Brain microvascular endothelial cell (primary cell): ENCODE measurements at regions not wholly inside any gene's neighbourhood (a gene's known extent, or its start where the extent isn't known, plus 50 kb on each side); places are given as distances from the start of the nearest gene placed in this dataset.

Experiments
- DNase-seq: peaks from one replicate; pipeline ENCODE4 v3.0.0-alpha.2; 2020
- H3K27ac ChIP-seq: fragments of 250-450 bp; sonication (Bioruptor Pico); 2 replicates; pipeline ENCODE4 v1.5.1; 2020; ENCODE audit warnings: mild to moderate bottlenecking, moderate library complexity
- H3K27me3 ChIP-seq: fragments of 250-450 bp; sonication (Bioruptor Pico); replicated peaks from 2 replicates; pipeline ENCODE4 v1.5.1; 2020; ENCODE audit warnings: mild to moderate bottlenecking
- H3K36me3 ChIP-seq: fragments of 250-450 bp; sonication (Bioruptor Pico); replicated peaks from 2 replicates; pipeline ENCODE4 v1.5.1; 2020; ENCODE audit warnings: mild to moderate bottlenecking
- H3K4me3 ChIP-seq: 2 replicates; pipeline ENCODE4 v1.5.1; 2011; ENCODE audit warnings: low read depth, mild to moderate bottlenecking, control low read depth, low read length, moderate library complexity
- CTCF ChIP-seq: IDR thresholded peaks from 2 replicates; pipeline ENCODE4 v1.5.1; 2011; ENCODE audit warnings: low read depth, mild to moderate bottlenecking, moderate library complexity, low read length, control low read depth, inconsistent platforms; ENCODE audit errors: missing control alignments
- in situ Hi-C: cut with HindIII; loops from 2 replicates; pipeline ENCODE4 v1.10.0; 2017; ENCODE audit warnings: low sequenced_read_pairs, low pct_ligation_motif_present

- H3K4me3 ChIP-seq: no peak overlapping the region
- no peak overlapping the region for H3K27ac ChIP-seq
- in situ Hi-C loops: no loop called here
- H3K36me3 ChIP-seq: no peaks in the 10 kb centered on the region
- TF ChIP-seq CTCF: no peak
- peaks cover 18% of the 10 kb centered on the region for H3K27me3 ChIP-seq
- DNase-seq: no peak
Measured at GRCh38 chr3:194220901-194221326, 85.0 kb downstream of the HES1 start.

- no peak for TF ChIP-seq CTCF
Measured at GRCh38 chr3:194221336-194221735, 85.4 kb downstream of the HES1 start.

GRCh38 chr3:194223951-194224350 lies 88.0 kb downstream of the HES1 start:
- DNase-seq: no peak
- no peak for TF ChIP-seq CTCF
- H3K27me3 ChIP-seq: peaks cover 23% of the 10 kb centered on the region
- H3K36me3 ChIP-seq: no peaks in the 10 kb centered on the region
- in situ Hi-C loops: no loop called here
- no peak overlapping the region for H3K27ac ChIP-seq
- no peak overlapping the region for H3K4me3 ChIP-seq

More at GRCh38 chr3:194221336-194221735, 85.4 kb downstream of the HES1 start:
- H3K27ac ChIP-seq: no peak overlapping the region
- no peak overlapping the region for H3K4me3 ChIP-seq
- H3K27me3 ChIP-seq: peaks cover 22% of the 10 kb centered on the region
- no peak for DNase-seq
- H3K36me3 ChIP-seq: no peaks in the 10 kb centered on the region
- in situ Hi-C loops: no loop called here

GRCh38 chr3:194224471-194225417 lies 88.8 kb downstream of the HES1 start:
- in situ Hi-C loops: no loop called here
- Histone ChIP-seq H3K4me3 (no peak overlapping the region), H3K27ac (no peak overlapping the region), H3K36me3 (no peaks in the 10 kb centered on the region), H3K27me3 (peaks cover 23% of the 10 kb centered on the region)
- no peak for TF ChIP-seq CTCF
- no peak for DNase-seq

DNA sequence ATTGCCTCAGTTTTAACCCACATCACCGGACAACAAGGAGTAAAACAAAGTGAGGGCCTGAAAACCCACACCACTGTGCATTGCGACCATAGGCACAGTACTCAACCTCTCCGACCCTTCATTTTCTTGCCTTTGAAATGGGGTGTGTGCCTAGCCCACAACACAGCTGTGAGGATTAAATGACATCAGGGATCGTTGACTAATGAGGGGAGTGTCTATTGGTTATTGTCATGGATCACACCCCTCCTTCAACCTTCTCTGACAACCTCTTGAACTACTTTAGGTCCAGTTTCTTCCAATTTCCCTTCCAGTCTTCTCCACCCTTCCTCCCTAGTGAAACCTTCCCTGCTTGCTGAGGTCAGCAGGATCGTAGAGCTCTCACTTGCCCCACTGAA lies 89.5 kb downstream of the HES1 start:
- DNase-seq: no peak
- no peak for TF ChIP-seq CTCF
- Histone ChIP-seq H3K36me3 (no peaks in the 10 kb centered on the region), H3K27ac (no peak overlapping the region), H3K4me3 (no peak overlapping the region), H3K27me3 (peaks cover 23% of the 10 kb centered on the region)
- in situ Hi-C loops: no loop called here
